HepG2 (cell line): ENCODE measurements at regions not wholly inside any gene's neighbourhood (a gene's known extent, or its start where the extent isn't known, plus 50 kb on each side); places are given as distances from the start of the nearest gene placed in this dataset.

ENCODE experiments used
- ATAC-seq: fragments of 200-7000 bp; cut with Tn5 transposase; 3 replicates; pipeline ENCODE4 v1.9.1; 2020; ENCODE audit warnings: mild to moderate bottlenecking, moderate library complexity
- BruUV-seq: library from RNA; stranded (reverse); fragments of 400-500 nt; replicated peaks from 2 replicates; lab custom pipeline; 2021; lab: Mats Ljungman, UMichigan
- CTCF ChIA-PET: fragments of 300-600 bp; formaldehyde crosslinking; extraction: SDS; loops from one replicate; lab custom pipeline; 2021; ENCODE audit warnings: low total read pairs, inconsistent platforms, low intra/inter-chr PET ratio; lab: Yijun Ruan, JAX
- POLR2A ChIA-PET: fragments of 350-600 bp; sonication (Branson Sonifier 250); formaldehyde crosslinking; loops from one replicate; lab custom pipeline; 2020; ENCODE audit warnings: antibody characterized with exemption, inconsistent platforms; lab: Yijun Ruan, JAX
- DNase-seq: peaks from one replicate; pipeline ENCODE4 v3.0.0-alpha.2; 2015; ENCODE audit warnings: low spot score
- FAIRE-seq: peaks from 3 replicates; lab custom pipeline; 2011; peaks lifted over from hg19 to GRCh38; lab: Jason Lieb, UNC
- H2AFZ ChIP-seq: one replicate; pipeline ENCODE4 v1.6.1; 2011; ENCODE audit warnings: low read length, inconsistent platforms
- H3K27ac ChIP-seq: fragments of 300-600 bp; 3 replicates; pipeline ENCODE4 v1.8.0; 2011; ENCODE audit warnings: mixed run types, mild to moderate bottlenecking, mixed read lengths, low read length, inconsistent platforms; ENCODE audit not compliant: insufficient read depth; ENCODE audit errors: extremely low read length
- H3K27me3 ChIP-seq, 2 experiments: fragments of 200-600 bp in 1 of 2; 2 replicates in 1 of 2; 3 replicates in 1 of 2; pipeline versions ENCODE4 v1.6.0 to v1.8.0; 2011; ENCODE audit warnings: low read length in 2 of 2, mild to moderate bottlenecking in 2 of 2, moderate library complexity in 2 of 2, inconsistent platforms in 1 of 2; ENCODE audit not compliant: insufficient read depth in 2 of 2, control insufficient read depth in 1 of 2
- H3K36me3 ChIP-seq, 2 experiments: fragments of 200-600 bp in 1 of 2; replicated peaks in 1 of 2; 2 replicates in 1 of 2; 3 replicates in 1 of 2; pipeline versions ENCODE4 v1.5.1 to v1.8.0; 2011; ENCODE audit warnings: low read length in 2 of 2, inconsistent platforms in 1 of 2; ENCODE audit not compliant: insufficient read depth in 2 of 2, control insufficient read depth in 1 of 2
- H3K4me1 ChIP-seq: 2 replicates; pipeline ENCODE4 v1.5.1; 2012; ENCODE audit warnings: low read length, inconsistent platforms; ENCODE audit not compliant: insufficient read depth
- H3K4me2 ChIP-seq: 2 replicates; pipeline ENCODE4 v1.6.0; 2011; ENCODE audit warnings: low read depth, low read length, inconsistent platforms
- H3K4me3 ChIP-seq, 3 experiments: fragments of 200-600 bp in 1 of 3; sonication (generic), shearing (Covaris generic) in 1 of 3; replicated peaks in 1 of 3; 2 replicates each; pipeline ENCODE4 v1.5.1; 2011 to 2016; ENCODE audit warnings: low read length in 3 of 3, inconsistent platforms in 2 of 3, low read depth in 2 of 3, mild to moderate bottlenecking in 2 of 3, control low read depth in 1 of 3, mixed read lengths in 1 of 3; ENCODE audit not compliant: insufficient read depth in 1 of 3
- H3K79me2 ChIP-seq: one replicate; pipeline ENCODE4 v1.6.1; 2011; ENCODE audit warnings: low read length, inconsistent platforms; ENCODE audit not compliant: insufficient read depth
- H3K9ac ChIP-seq: 2 replicates; pipeline ENCODE4 v1.6.0; 2011; ENCODE audit warnings: mild to moderate bottlenecking, low read depth, low read length, inconsistent platforms; ENCODE audit not compliant: insufficient read depth
- H3K9me3 ChIP-seq: 2 replicates; pipeline ENCODE4 v1.5.1; 2012; ENCODE audit warnings: mild to moderate bottlenecking, low read length
- H4K20me1 ChIP-seq: 2 replicates; pipeline ENCODE4 v1.6.0; 2011; ENCODE audit warnings: inconsistent platforms, mild to moderate bottlenecking, low read length, moderate library complexity; ENCODE audit not compliant: insufficient read depth
- CEBPB ChIP-seq: IDR thresholded peaks from 2 replicates; pipeline ENCODE4 v1.6.1; 2011; ENCODE audit warnings: low read depth, low read length, improper control_type of control experiment, borderline replicate concordance
- MNT ChIP-seq: fragments of 450-650 bp; IDR thresholded peaks from 2 replicates; pipeline ENCODE4 v1.6.1; 2016
- SMARCC2 ChIP-seq: fragments of 450-650 bp; IDR thresholded peaks from 2 replicates; pipeline ENCODE4 v1.6.1; 2017; ENCODE audit warnings: antibody characterized with exemption, mild to moderate bottlenecking
- SNAPC2 ChIP-seq: sonication (generic); formaldehyde crosslinking; IDR thresholded peaks from 2 replicates; pipeline ENCODE4 v1.8.1; 2022; ENCODE audit warnings: mild to moderate bottlenecking, missing genetic modification reagents
- SOX13 ChIP-seq, 3 experiments: fragments of 450-650 bp in 1 of 3; sonication (generic) in 1 of 3; formaldehyde crosslinking in 1 of 3; IDR thresholded peaks in 2 of 3; conservative IDR thresholded peaks in 1 of 3; 2 replicates each; pipeline versions ENCODE4 v1.5.0 to v1.6.1; 2016 to 2020; ENCODE audit warnings: antibody characterized with exemption in 1 of 3, mild to moderate bottlenecking in 1 of 3, missing compliant biosample characterization in 1 of 3, missing genetic modification reagents in 1 of 3, moderate library complexity in 1 of 3
- ZNF432 ChIP-seq: sonication (generic); formaldehyde crosslinking; IDR thresholded peaks from 2 replicates; pipeline ENCODE4 v1.5.0; 2020; ENCODE audit warnings: missing genetic modification reagents, mild to moderate bottlenecking, borderline replicate concordance
- WGBS: methylation state at CpG from one replicate; pipeline ENCODE4 v1.1.6; 2017; ENCODE audit warnings: low lambda C conversion rate; 5-methylcytosine and 5-hydroxymethylcytosine counted together
- in situ Hi-C: cut with HindIII; loops from 2 replicates; pipeline ENCODE4 v1.10.0; 2017; ENCODE audit warnings: low pct_unique_long_range_greater_than_20kb; ENCODE audit not compliant: extremely low pct_ligation_motif_present
- intact Hi-C: fragments of 100-400 bp; cut with micrococcal nuclease; formaldehyde crosslinking; loops from one replicate; pipeline ENCODE4 v1.10.0; 2022; ENCODE audit not compliant: unreplicated experiment

- Histone ChIP-seq H3K27ac (no peak overlapping the region), H3K79me2 (no peaks in the 10 kb centered on the region), H3K9ac (no peak overlapping the region), H3K4me3 (no peak overlapping the region), H3K9me3 (no peaks in the 10 kb centered on the region), H4K20me1 (no peaks in the 10 kb centered on the region), H2AFZ (no peak overlapping the region), H3K36me3 (no peaks in the 10 kb centered on the region), H3K4me2 (no peak overlapping the region), H3K27me3 (no peaks in the 10 kb centered on the region), H3K4me1 (no peaks in the 10 kb centered on the region)
- intact Hi-C loops (no loop called here), in situ Hi-C loops (no loop called here)
- WGBS = 53% methylated on average over 4 of the region's 4 CpGs
- FAIRE-seq (no peak), ATAC-seq (no peak), DNase-seq (no peak)
- TF ChIP-seq MNT (peak; percentile 92), ZNF432 (CRISPR knock-in tag) (no peak), SMARCC2 (no peak)
- ChIA-PET POLR2A (no interaction called here), CTCF (no interaction called here)
- no TSS peak for BruUV-seq
Measured at GRCh38 chr16:79981814-79982213, 381.3 kb upstream of the MAF start.

- DNase-seq (no peak), ATAC-seq (no peak), FAIRE-seq (no peak)
- CTCF ChIA-PET = no interaction called here
- no peak overlapping the region for H3K27ac ChIP-seq
- no peaks in the 10 kb centered on the region for H3K4me1 ChIP-seq
- no peaks in the 10 kb centered on the region for H3K27me3 ChIP-seq
- H3K9ac ChIP-seq = no peak overlapping the region
- H3K9me3 ChIP-seq = no peaks in the 10 kb centered on the region
- H3K4me3 ChIP-seq = no peak overlapping the region
- H2AFZ ChIP-seq = no peak overlapping the region
- no TSS peak for BruUV-seq
- TF ChIP-seq SNAPC2 (CRISPR knock-in tag) (no peak), SOX13 (IDR thresholded peaks at IDR 0.05) (no peak), SOX13 (CRISPR knock-in tag; conservative IDR thresholded peaks at IDR 0.05 in 1 of 2, IDR thresholded peaks at IDR 0.05 in 1 of 2) (peak in 1 of 2 experiments; percentile 29; a peak in 1 of 4 replicates), CEBPB (peak; percentile 37; the same call in 1 of the 2 replicates)
- TF ChIP-seq, all 625 proteins: peak for 2
- H4K20me1 ChIP-seq = no peaks in the 10 kb centered on the region
- POLR2A ChIA-PET = no interaction called here
- in situ Hi-C loops (no loop called here), intact Hi-C loops (no loop called here)
- no peaks in the 10 kb centered on the region for H3K36me3 ChIP-seq
- H3K79me2 ChIP-seq = no peaks in the 10 kb centered on the region
- no peak overlapping the region for H3K4me2 ChIP-seq
- 46% methylated on average over 11 of the region's 11 CpGs for WGBS
Measured at GRCh38 chr16:79980650-79981521, 380.3 kb upstream of the MAF start.
